Spleen (tissue), 7 donors: ENCODE measurements at regions not wholly inside any gene's neighbourhood (a gene's known extent, or its start where the extent isn't known, plus 50 kb on each side); places are given as distances from the start of the nearest gene placed in this dataset.

ENCODE experiments used
- POLR2A ChIP-seq, 3 donors: fragments of 450-650 bp; IDR thresholded peaks; one replicate each; pipeline ENCODE4 v1.5.1; 2017; ENCODE audit warnings: antibody characterized with exemption in 3 of 3, mild to moderate bottlenecking in 1 of 3
- POLR2AphosphoS5 ChIP-seq, 3 donors: sonication (generic); formaldehyde crosslinking; IDR thresholded peaks; one replicate each; pipeline ENCODE4 v1.5.1; 2017; ENCODE audit warnings: antibody characterized with exemption in 3 of 3
- TF ChIP-seq, protein P1 (sequence below), 11 experiments: fragments of 200-600 bp in 7 of 11; fragments of 450-650 bp in 4 of 11; sonication (generic) in 4 of 11; IDR thresholded peaks in 8 of 11; conservative IDR thresholded peaks in 3 of 11; 1 replicate in 7 of 11; 2 replicates in 4 of 11; pipeline versions ENCODE4 v1.4.0 to v1.8.0; 2016 to 2021; ENCODE audit warnings: antibody characterized with exemption in 11 of 11, inconsistent platforms in 4 of 11, mild to moderate bottlenecking in 1 of 11
- donor health status: DM: no; HTN: no; CAD: no; lungs with moderate emphysema.
- donor health status: DM: no; HTN: no; CAD: no.
- donor health status: DM: no; HTN: no; CAD: no.

DNA sequence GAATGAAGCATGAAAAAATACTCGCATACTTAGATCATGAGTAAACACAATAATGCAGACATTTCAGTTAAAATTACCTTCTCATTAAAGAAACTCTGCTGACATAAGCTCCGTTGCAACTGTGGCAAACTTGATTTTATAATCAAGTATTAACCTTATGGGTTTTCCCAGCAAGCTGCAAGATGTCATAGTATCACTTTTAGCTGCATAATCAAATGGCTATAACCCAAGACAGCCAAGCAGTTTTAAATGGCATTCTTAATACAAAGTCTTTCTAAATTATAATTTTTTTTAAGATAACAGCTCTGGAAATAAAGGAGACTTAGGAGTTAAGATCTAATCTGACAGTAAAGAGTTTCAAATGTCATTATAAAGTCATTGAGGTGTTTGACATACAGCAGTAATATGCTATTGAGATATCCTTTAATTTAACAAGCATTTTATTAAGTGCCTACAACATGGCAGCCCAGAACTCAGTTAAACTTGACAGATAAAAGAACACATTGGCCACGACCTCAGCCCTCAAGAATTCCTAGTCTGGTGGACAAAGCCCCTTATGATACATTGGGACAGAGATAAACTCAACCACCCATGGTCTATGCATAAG lies 163.1 kb upstream of the FAT3 start:
- TF ChIP-seq, protein P1, sequence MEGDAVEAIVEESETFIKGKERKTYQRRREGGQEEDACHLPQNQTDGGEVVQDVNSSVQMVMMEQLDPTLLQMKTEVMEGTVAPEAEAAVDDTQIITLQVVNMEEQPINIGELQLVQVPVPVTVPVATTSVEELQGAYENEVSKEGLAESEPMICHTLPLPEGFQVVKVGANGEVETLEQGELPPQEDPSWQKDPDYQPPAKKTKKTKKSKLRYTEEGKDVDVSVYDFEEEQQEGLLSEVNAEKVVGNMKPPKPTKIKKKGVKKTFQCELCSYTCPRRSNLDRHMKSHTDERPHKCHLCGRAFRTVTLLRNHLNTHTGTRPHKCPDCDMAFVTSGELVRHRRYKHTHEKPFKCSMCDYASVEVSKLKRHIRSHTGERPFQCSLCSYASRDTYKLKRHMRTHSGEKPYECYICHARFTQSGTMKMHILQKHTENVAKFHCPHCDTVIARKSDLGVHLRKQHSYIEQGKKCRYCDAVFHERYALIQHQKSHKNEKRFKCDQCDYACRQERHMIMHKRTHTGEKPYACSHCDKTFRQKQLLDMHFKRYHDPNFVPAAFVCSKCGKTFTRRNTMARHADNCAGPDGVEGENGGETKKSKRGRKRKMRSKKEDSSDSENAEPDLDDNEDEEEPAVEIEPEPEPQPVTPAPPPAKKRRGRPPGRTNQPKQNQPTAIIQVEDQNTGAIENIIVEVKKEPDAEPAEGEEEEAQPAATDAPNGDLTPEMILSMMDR (IDR thresholded peaks at IDR 0.05 in 8 of 11, conservative IDR thresholded peaks at IDR 0.05 in 3 of 11) = no peak
- TF ChIP-seq POLR2A (IDR thresholded peaks at IDR 0.05) = no peak
- no peak for TF ChIP-seq POLR2AphosphoS5 (IDR thresholded peaks at IDR 0.05)
